ENCODE measurements at regions not wholly inside any gene's neighbourhood (a gene's known extent, or its start where the extent isn't known, plus 50 kb on each side); places are given as distances from the start of the nearest gene placed in this dataset.

GRCh38 chr5:89292487-89292886 is 409.5 kb upstream of the MEF2C start:
- TF ChIP-seq POLR2AphosphoS5 (IDR thresholded peaks at IDR 0.05) (no peak), POLR2A (IDR thresholded peaks at IDR 0.05; ENCODE audit: low read depth) (no peak), EP300 (IDR thresholded peaks at IDR 0.05) (no peak)
- TF ChIP-seq, protein P1, sequence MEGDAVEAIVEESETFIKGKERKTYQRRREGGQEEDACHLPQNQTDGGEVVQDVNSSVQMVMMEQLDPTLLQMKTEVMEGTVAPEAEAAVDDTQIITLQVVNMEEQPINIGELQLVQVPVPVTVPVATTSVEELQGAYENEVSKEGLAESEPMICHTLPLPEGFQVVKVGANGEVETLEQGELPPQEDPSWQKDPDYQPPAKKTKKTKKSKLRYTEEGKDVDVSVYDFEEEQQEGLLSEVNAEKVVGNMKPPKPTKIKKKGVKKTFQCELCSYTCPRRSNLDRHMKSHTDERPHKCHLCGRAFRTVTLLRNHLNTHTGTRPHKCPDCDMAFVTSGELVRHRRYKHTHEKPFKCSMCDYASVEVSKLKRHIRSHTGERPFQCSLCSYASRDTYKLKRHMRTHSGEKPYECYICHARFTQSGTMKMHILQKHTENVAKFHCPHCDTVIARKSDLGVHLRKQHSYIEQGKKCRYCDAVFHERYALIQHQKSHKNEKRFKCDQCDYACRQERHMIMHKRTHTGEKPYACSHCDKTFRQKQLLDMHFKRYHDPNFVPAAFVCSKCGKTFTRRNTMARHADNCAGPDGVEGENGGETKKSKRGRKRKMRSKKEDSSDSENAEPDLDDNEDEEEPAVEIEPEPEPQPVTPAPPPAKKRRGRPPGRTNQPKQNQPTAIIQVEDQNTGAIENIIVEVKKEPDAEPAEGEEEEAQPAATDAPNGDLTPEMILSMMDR (IDR thresholded peaks at IDR 0.05), result no peak

All from esophagus muscularis mucosa (tissue), 4 donors.